ENCODE measurements at regions not wholly inside any gene's neighbourhood (a gene's known extent, or its start where the extent isn't known, plus 50 kb on each side); places are given as distances from the start of the nearest gene placed in this dataset.

- TF ChIP-seq, protein P1, sequence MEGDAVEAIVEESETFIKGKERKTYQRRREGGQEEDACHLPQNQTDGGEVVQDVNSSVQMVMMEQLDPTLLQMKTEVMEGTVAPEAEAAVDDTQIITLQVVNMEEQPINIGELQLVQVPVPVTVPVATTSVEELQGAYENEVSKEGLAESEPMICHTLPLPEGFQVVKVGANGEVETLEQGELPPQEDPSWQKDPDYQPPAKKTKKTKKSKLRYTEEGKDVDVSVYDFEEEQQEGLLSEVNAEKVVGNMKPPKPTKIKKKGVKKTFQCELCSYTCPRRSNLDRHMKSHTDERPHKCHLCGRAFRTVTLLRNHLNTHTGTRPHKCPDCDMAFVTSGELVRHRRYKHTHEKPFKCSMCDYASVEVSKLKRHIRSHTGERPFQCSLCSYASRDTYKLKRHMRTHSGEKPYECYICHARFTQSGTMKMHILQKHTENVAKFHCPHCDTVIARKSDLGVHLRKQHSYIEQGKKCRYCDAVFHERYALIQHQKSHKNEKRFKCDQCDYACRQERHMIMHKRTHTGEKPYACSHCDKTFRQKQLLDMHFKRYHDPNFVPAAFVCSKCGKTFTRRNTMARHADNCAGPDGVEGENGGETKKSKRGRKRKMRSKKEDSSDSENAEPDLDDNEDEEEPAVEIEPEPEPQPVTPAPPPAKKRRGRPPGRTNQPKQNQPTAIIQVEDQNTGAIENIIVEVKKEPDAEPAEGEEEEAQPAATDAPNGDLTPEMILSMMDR (conservative IDR thresholded peaks at IDR 0.05 in 1 of 2, IDR thresholded peaks at IDR 0.05 in 1 of 2; ENCODE audit: low read depth in 1 of 2, low read length in 2 of 2): no peak
- no peak for TF ChIP-seq EZH2 (IDR thresholded peaks at IDR 0.05; ENCODE audit: low read length, missing control alignments)
These were observed 983.8 kb downstream of the SI start for GRCh38 chr3:164094546-164094945.
